Right kidney (tissue), 1 donor: ENCODE measurements at regions not wholly inside any gene's neighbourhood (a gene's known extent, or its start where the extent isn't known, plus 50 kb on each side); places are given as distances from the start of the nearest gene placed in this dataset.

Experiments used
- DNase-seq: peaks from one replicate; pipeline ENCODE4 v3.0.0-alpha.2; 2016

- DNase-seq, result no peak
Measured at GRCh38 chr6:119586250-119586882, 236.8 kb upstream of the MAN1A1 start.

GRCh38 chr6:119584088-119584487 is 234.5 kb upstream of the MAN1A1 start:
- no peak for DNase-seq

GRCh38 chr6:119581220-119581619 is 231.7 kb upstream of the MAN1A1 start:
- no peak for DNase-seq

- no peak for DNase-seq
Measured at GRCh38 chr6:119575721-119576120, 226.2 kb upstream of the MAN1A1 start.

- DNase-seq, result no peak
Measured at GRCh38 chr6:119568580-119568979, 219.0 kb upstream of the MAN1A1 start.

GRCh38 chr6:119566546-119567260 is 217.1 kb upstream of the MAN1A1 start:
- DNase-seq, result no peak

- DNase-seq, result no peak
Measured at GRCh38 chr6:119565893-119566292, 216.3 kb upstream of the MAN1A1 start.

GRCh38 chr6:119562168-119562567 is 212.6 kb upstream of the MAN1A1 start:
- no peak for DNase-seq

- DNase-seq, result no peak
Measured at GRCh38 chr6:119559586-119559985, 210.0 kb upstream of the MAN1A1 start.

- DNase-seq, result no peak
Measured at GRCh38 chr6:119557239-119557638, 207.7 kb upstream of the MAN1A1 start.

GRCh38 chr6:119552021-119552420 is 202.5 kb upstream of the MAN1A1 start:
- no peak for DNase-seq

GRCh38 chr6:119547024-119547423 is 197.5 kb upstream of the MAN1A1 start:
- DNase-seq, result no peak

- no peak for DNase-seq
Measured at GRCh38 chr6:119545245-119545644, 195.7 kb upstream of the MAN1A1 start.

- DNase-seq, result no peak
Measured at GRCh38 chr6:119544325-119545175, 195.0 kb upstream of the MAN1A1 start.

- no peak for DNase-seq
Measured at GRCh38 chr6:119543332-119543731, 193.8 kb upstream of the MAN1A1 start.

GRCh38 chr6:119542037-119542436 is 192.5 kb upstream of the MAN1A1 start:
- no peak for DNase-seq

- DNase-seq, result no peak
Measured at GRCh38 chr6:119541132-119541905, 191.8 kb upstream of the MAN1A1 start.

GRCh38 chr6:119540417-119540816 is 190.9 kb upstream of the MAN1A1 start:
- no peak for DNase-seq

GRCh38 chr6:119539066-119539746 is 189.6 kb upstream of the MAN1A1 start:
- no peak for DNase-seq

GRCh38 chr6:119536666-119537065 is 187.1 kb upstream of the MAN1A1 start:
- DNase-seq, result no peak

GRCh38 chr6:119535332-119535731 is 185.8 kb upstream of the MAN1A1 start:
- DNase-seq, result no peak
